HG03139 (cell line): ENCODE measurements at regions not wholly inside any gene's neighbourhood (a gene's known extent, or its start where the extent isn't known, plus 50 kb on each side); places are given as distances from the start of the nearest gene placed in this dataset.
A peak's percentile ranks its signal among the peaks of the same experiment; 100 is the strongest.
"Not testable (repeated sequence)": the region's sequence is repeated elsewhere in the genome, so short reads cannot be mapped to it uniquely, and the experiment has no call there.

Experiments used
- ATAC-seq: cut with Tn5 transposase; IDR thresholded peaks from one replicate; pipeline ENCODE4 v1.9.1; 2021; ENCODE audit not compliant: unreplicated experiment

DNA sequence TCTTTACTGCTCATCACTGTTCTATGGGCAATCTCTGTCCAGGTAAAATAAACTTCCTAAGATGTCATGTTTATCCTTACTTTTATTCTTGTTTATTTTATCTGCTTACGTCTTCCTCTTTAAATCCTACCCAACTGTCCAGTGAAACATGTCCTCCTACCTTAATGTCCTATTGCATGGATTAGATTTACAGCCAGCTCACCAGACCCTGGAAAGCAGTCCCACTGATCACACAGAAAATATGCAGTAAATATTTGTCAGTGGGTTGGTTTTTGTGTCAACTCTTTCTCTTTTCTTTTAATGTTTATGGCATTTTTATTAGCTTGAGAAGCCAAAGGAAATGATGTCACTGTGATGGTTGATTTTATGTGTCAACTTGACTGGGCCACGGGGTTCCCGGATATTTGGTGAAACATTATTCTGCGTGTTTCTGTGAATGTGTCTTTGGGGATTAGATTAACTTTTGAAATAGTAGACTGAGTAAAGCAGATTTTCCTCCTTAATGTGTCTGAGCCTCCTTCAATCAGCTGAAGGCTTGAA, 258.3 kb downstream of the SRGAP2C start:
- ATAC-seq, result no peak

DNA sequence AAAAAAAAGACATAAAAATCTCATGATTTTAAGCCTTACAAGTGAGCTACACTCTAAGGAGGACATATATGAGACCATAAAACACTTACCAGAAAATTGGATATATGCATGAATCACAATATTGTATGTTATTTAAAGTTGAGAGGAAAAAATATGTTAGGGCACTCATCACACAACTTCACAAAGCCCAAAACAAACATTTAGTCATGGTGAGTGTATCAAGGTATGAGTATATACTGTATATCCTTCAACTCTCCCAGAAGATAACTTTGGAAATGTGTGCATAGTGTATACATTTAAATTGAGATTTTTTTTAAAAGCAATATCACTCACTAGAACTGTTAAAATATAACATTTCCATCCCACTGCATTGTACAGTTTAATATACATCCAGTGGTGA, 259.3 kb downstream of the SRGAP2C start:
- no peak for ATAC-seq

DNA sequence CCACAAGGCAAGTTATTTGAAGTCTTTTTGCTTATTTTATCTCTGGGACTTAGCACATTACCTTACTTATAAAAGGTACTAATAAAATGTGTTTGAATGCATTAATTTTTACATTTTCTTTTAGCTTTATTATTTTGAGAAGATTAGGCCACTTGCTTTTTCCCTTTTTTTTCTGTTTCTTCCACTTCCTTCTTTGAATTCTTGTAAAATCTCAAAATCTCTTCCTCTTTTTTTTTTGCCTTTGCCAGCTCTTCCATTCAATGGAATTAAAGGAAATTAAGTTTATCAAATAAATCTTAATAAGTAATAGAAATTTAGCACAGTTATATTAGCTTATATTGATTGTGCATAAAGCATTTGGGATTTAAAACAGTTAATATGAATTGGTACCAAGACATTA, 260.9 kb downstream of the SRGAP2C start:
- ATAC-seq, result no peak

DNA sequence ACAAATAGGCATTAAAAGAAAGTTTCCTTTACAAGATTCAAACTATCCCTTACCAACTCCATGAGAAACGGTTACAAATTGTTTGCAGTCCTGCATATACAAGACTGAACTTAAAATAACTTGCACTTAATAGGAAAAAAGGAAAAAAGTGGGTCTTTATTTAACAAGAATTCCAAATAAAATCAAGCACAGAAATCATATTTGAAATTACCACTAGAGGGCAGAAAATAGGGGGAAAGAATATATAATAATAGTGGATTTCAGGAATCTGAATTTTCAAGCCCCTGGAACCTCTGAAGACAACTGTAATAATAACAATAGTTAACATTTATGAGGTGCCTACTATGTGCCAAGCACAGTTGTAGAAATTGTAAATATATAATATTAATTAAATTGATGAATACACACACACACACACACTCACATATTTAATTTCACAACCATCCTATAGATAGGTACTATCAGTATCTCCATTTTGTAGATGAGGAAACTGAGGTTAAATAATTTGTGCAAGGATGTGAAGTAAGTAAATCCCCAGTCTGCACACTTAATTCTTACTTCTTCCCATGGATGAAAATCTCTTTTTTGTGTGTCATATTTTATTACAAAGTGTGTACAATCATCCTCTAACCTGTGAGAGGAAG, 262.6 kb downstream of the SRGAP2C start:
- not testable (repeated sequence) for ATAC-seq

DNA sequence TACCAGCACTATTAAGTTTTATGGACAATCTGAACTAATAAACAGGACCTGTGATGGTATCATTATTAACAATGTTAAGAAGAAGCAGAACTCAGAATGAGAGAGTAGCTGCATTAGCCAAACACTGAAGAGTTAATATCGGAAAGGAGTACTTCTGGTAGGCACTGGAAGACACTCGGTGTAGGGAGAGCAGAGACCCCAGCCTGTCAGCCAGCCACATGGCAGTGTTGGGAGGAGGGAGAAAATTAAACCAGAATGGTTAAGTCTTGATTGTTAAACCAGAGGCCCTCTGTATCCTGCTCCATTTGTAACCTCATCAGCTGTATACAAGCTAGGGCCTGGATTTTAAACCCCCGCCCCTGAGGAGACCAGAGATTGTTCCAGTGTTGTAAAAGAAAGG, 263.3 kb downstream of the SRGAP2C start:
- not testable (repeated sequence) for ATAC-seq

DNA sequence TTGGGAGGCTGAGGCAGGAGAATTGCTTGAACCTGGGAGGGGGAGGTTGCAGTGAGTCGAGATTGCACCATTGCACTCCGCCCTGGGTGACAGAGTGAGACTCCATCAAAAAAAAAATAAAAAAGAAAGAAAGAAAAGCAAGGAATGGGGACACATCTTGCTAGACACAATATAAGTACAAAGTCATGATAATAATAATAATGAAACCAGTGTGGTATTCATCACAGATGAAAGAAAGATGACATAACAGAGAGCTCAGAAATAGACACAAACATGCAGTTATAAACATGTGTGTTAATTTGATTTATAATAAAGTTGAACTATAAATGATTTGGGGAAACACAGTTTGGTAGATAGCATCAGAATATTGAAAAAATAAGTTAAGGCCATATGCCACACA, 264.1 kb downstream of the SRGAP2C start:
- ATAC-seq, result no peak

DNA sequence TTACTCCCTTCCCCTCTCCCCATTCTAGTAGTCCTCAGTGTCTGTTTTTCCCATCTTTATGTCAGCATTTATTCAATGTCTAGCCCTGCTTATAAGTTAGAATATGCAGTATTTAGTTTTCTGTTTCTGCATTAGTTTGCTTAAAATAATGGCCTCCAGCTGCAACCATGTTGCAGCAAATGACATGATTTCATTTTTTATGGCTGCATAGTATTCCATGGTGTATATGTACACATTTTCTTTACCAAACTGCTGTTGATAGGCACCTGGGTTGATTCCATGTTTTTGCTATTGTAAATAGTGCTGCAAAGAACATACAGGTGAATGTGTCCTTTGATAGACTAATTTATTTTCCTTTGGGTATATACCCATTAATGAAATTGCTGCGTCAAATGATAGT, 267.7 kb downstream of the SRGAP2C start:
- no peak for ATAC-seq

DNA sequence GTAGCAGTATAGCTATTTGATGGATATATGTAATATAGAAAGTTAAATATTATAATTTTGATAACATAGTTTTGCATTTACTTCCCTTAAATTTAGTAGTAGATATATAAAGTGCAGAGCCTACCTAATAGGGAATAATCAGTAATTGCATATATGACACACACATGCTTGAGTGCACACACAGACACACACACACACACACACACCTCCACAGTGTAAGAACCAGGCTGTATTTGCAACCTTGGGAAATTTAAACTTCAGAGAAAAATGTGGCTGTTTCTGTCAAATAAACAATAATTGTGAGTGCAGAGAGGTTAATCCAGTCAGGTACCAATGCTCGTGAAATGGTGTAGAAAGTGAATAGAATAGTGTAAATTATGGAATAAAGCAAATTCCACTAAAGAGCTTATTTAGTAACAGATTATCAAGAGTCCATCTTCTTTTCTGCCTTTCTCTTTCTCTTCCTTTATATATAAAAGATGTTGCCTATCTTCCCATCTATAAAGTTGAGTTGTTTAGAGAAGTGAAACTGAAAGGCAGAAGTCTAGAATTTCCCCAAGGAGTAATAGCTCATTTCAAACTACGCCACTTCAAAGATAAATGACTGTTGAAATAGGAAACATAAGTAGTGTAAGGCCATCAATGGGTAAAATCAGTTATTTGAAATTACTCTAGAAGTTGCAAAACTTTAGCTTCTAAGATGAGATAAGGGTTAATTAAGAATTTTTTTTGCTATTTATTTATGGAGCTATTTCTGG, 273.7 kb downstream of the SRGAP2C start:
- ATAC-seq, result peak; percentile 99

DNA sequence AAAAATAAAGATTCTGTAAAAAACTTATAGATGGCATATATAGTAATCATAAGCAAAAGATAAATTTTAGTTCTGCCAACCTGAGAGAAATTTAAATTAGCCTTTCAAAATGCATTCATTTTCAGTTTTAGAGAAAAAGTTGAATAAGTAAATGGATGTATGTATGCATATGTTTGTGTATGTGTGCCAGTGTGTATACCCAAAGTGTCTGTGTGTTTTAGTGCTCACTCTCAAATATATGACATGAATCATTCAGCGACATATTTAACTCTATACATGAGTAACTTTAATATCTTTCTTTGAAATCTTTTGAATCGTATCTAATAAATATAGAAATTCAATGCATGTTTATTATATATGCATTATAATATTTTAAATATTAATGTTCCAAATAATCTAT, 274.5 kb downstream of the SRGAP2C start:
- ATAC-seq, result no peak

DNA sequence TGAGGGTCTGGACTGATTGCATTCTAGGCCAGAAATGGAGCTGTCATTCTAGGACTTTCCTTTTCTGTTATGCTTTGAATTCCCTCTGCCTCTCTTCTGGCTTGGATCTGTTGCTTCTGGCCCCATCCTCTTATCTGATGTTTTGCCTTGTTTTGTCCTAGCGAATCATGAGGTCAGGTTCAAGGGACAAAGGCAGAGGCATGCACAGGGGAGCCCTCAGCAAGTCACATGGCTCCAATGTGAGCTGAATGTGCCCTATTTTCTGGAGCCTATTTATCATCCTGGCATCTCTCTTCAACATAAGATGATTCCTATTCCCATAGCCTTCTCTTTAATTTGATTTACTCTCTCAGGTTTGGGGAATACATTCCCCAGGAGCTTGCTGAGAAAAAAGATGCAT, 284.6 kb downstream of the SRGAP2C start:
- ATAC-seq, result not testable (repeated sequence)

DNA sequence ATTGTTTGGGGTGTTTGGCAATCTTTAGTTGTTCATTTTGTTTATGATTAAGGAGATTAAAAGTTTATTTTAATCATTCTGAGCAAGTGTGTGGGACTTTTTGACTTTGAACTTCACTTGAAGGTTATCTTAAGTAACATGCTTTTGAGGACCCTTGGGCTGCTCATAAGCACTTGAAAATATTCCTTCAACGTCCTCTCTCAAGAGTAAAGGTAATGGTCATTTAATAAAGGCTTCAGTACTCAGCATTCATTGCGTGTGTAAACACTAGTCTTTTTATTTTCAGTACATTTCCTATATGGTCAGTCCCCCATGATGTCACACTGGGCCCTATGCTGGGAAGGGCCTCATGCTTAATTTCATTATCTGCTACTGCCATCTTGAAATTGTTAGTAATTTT, 285.6 kb downstream of the SRGAP2C start:
- ATAC-seq, result not testable (repeated sequence)

DNA sequence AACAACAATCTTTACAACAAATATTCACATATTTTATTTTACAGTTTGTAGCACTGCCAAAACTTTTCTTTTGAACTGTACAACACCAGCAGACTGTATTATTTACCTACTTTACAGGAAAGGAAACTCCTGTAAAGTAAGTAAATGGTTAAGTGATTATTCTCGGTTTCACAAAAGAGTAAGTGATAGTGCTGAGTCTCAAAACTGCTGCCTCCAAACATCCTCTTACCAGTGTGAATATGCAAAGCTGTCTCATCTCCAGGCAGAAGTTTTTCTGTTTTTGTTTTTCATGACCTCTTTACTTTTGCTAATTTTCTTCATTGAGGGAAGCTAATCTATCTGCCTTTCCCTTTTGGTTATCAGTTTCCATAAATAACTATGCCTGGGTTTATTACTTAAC, 286.7 kb downstream of the SRGAP2C start:
- ATAC-seq, result peak; percentile 100

DNA sequence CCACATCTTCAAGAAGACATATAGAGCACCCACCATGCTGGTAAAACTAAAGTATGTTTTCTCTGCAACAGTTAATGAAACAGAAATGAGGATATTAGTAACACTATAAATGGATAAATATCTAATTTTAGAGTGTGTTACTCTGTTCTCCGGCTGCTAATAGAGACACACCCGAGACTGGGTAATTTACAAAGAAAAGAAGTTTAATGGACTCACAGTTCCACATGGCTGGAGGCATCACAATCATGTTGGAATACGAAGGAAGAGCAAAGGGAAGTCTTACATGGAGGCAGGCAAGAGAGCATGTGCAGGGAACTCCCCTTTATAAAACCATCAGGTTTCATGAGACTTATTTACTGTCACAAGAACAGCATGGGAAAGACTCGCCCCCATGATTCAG, 287.2 kb downstream of the SRGAP2C start:
- no peak for ATAC-seq

DNA sequence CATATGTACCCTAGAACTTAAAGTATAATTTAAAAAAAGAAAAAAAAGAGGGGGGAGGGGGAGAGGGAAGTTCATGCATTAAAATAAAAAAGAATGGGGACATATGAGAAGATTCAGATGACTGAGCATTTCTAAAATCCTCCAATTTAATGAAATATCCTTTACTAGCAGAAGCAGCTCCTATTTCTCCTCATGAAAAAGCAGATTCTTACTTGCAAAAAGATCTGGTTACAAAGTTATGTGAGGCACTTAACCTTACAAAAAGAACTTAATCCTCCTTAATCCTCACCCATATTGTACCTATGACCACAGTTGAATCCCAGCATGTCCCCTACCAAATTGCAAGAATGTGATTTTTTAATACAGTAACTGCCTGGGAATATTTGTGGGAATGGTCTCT, 298.5 kb downstream of the SRGAP2C start:
- no peak for ATAC-seq

DNA sequence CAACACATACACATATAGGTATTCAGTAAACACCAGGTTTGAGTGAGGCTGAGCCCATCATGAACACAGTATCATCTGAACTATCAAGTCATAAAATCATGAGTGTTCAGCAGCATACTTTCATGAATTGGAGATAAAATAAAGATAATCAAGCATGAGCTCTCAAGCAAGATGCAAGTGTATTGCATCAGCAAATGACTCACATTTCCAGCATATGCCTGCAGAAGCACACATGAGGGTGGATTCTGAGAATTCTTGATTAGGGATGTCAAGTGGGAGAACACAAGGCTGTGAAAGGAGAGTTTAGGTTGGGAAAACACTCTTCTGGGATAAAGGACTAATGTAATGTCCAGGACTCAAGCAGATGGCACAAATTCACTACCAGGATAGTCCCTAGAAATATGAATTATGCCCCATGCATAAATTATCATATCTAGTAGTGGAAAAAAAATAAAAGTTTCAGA, 299.2 kb downstream of the SRGAP2C start:
- ATAC-seq, result no peak

DNA sequence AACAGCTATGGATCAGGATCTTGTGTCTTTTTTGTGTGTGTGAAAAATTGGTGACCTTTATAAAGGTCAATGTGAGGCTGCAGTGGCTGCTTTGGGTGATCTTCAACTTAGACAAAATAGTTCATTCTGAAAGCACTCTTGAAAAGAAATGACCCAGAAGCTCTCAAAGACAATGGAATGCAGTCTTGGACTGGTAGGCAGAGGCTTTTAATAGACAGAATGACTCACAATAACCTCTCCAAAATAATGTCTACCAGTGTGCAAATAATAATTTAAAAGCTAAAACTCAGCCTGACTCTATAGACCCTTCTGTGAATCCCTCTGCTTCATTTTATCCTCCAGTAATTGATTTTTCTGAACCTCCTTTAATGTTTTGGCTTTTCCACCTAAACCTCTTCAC, 310.0 kb downstream of the SRGAP2C start:
- not testable (repeated sequence) for ATAC-seq

DNA sequence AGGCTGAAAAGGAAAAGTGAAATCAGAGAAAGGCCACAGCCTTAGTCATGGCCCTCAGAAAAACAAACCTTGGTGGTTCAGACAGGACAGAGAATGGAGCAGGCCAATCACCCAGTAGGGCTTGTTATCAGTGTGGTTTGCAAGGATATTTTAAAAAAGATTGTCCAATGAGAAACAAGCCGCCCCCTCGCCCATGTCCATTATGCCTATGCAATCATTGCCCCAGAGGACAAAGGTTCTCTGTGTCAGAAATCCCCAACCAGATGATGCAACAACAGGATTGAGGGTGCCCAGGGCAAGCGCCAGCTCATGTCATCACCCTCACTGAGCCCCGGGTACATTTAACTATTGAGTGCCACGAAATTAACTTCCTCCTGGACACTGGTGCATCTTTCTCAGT, 326.7 kb downstream of the SRGAP2C start:
- ATAC-seq, result not testable (repeated sequence)

DNA sequence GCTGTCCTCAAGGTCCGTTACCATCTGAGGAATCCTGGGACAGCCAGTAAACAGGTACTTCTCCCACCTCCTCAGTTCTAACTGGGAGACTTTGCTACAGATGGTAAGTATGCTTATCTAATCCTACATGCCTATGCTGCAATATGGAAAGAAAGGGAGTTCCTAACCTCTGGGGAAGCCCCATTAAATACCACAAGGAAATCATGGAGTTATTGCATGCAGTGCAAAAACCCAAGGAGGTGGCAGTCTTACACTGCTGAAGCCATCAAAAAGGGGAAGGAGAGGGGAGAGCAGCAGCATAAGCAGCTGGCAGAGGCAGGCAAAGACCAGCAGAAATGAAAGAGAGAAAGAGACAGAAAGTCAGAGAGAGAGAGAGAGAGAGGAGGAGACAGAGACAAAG, 327.1 kb downstream of the SRGAP2C start:
- not testable (repeated sequence) for ATAC-seq

DNA sequence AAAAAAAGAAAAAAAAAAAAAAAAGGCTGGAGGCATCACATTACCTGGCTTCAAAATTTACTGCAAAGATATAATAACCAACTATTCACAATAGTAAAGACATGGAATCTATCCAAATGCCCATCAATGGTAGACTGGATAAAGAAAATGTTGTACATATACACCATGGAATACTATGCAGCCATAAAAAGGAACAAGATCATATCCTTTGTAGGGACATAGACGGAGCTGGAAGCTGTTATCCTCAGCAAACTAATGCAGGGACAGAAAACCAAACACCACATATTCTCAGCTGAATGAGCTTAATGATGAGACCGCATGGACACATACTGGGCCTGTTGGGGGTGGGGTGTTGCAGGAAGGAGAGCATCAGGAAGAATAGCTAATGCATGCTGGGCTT, 330.5 kb downstream of the SRGAP2C start:
- ATAC-seq, result no peak

DNA sequence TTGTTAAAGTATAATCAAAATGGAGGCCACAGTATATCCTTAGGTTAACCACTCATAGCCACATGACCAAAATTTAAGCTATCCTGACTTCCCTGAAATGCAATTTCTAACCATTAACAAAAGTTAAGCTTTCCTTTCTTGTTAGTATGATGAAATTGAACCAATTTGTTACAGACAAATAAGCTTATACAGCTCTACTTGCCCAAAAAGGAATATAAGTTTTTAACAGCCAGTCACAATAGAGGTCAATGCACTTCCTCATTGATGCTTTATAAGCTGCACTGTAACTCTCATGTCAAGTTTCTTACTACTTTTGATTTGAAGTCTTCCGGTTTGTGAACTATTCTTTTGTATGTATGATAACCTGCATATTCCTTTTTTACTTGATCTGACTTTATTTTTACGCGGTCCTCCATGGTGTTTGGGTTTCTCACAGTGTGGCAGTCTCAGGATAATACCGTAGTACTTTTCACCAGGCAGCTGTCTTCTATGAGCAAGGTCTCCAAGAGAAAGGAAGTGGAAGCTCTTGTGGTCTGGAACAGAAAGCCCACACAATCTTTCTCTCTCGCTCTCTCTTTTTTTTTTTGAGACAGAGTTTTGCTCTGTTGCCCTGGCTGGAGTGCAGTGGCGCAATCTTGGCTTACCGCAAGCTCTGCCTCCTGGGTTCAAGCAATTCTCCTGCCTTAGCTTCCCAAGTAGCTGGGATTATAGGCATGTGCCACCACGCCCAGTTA, 331.6 kb downstream of the SRGAP2C start:
- ATAC-seq, result peak; percentile 87

DNA sequence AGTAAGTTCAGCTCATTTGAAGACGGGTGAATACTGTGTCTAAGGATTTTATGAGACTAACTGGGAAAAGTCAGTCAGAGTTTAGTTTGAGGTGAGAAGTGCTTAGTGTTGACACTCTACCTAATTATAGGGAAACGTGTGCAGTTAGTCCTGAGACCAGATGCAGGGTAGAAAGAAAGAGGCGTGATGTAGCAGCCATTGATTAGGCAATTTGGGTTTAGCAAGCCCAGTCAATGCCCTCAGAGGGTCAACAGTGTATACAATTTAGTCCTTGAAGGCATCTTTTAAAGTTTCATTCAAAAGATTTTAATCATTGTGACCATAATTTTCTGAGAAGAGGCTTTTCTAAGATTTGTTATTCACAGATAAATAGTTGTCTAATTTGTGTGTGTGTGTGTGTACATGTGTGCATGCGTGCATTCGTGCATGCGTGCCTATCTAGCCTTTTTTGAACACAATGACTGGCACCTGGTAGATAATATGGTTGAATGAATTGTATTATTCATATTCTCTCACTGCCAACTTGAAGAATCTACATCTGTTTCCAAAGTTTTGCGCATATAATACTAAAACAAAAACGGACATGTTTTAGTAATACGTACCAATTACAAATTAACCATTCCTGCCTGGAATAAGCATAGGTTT, 332.9 kb downstream of the SRGAP2C start:
- no peak for ATAC-seq
